HG03103 (cell line): ENCODE measurements at regions not wholly inside any gene's neighbourhood (a gene's known extent, or its start where the extent isn't known, plus 50 kb on each side); places are given as distances from the start of the nearest gene placed in this dataset.

ENCODE experiments used
- ATAC-seq: cut with Tn5 transposase; IDR thresholded peaks from one replicate; pipeline ENCODE4 v1.9.1; 2021; ENCODE audit warnings: low read depth; ENCODE audit not compliant: unreplicated experiment

- no peak for ATAC-seq
These were observed 90.1 kb upstream of the FAM169A start for GRCh38 chr5:74956278-74956677.

- ATAC-seq, result no peak
These were observed 88.7 kb upstream of the FAM169A start for GRCh38 chr5:74954919-74955318.

- no peak for ATAC-seq
These were observed 87.9 kb upstream of the FAM169A start for GRCh38 chr5:74953937-74954720.

GRCh38 chr5:74953554-74953936, 87.4 kb upstream of the FAM169A start:
- ATAC-seq, result no peak

GRCh38 chr5:74952406-74952805, 86.2 kb upstream of the FAM169A start:
- ATAC-seq, result no peak

- no peak for ATAC-seq
These were observed 85.7 kb upstream of the FAM169A start for GRCh38 chr5:74951865-74952264.

- no peak for ATAC-seq
These were observed 84.8 kb upstream of the FAM169A start for GRCh38 chr5:74950836-74951515.

- no peak for ATAC-seq
These were observed 83.8 kb upstream of the FAM169A start for GRCh38 chr5:74949976-74950375.

- ATAC-seq, result no peak
These were observed 81.9 kb upstream of the FAM169A start for GRCh38 chr5:74948031-74948546.

GRCh38 chr5:74946471-74946870, 80.3 kb upstream of the FAM169A start:
- ATAC-seq, result no peak

GRCh38 chr5:74945561-74946165, 79.5 kb upstream of the FAM169A start:
- peak; percentile 67 for ATAC-seq

- no peak for ATAC-seq
These were observed 77.7 kb upstream of the FAM169A start for GRCh38 chr5:74943905-74944304.

GRCh38 chr5:74942622-74943286, 76.6 kb upstream of the FAM169A start:
- ATAC-seq, result no peak

- ATAC-seq, result no peak
These were observed 74.7 kb upstream of the FAM169A start for GRCh38 chr5:74940782-74941353.

GRCh38 chr5:74938250-74938933, 72.2 kb upstream of the FAM169A start:
- ATAC-seq, result no peak

GRCh38 chr5:74935752-74936091, 69.5 kb upstream of the FAM169A start:
- no peak for ATAC-seq

GRCh38 chr5:74934949-74935751, 69.0 kb upstream of the FAM169A start:
- no peak for ATAC-seq

GRCh38 chr5:74927336-74927735, 61.1 kb upstream of the FAM169A start:
- ATAC-seq, result no peak

GRCh38 chr5:74919487-74919886, 53.3 kb upstream of the FAM169A start:
- no peak for ATAC-seq
